H1 (cell line): ENCODE measurements at regions not wholly inside any gene's neighbourhood (a gene's known extent, or its start where the extent isn't known, plus 50 kb on each side); places are given as distances from the start of the nearest gene placed in this dataset.

ENCODE experiments used
- CTCF ChIA-PET: fragments of 300-600 bp; sonication (Branson Sonifier 250); formaldehyde crosslinking; loops from one replicate; lab custom pipeline; 2021; ENCODE audit not compliant: partially characterized antibody; lab: Charles Lee
- POLR2A ChIA-PET: fragments of 300-600 bp; sonication (Branson Sonifier 250); formaldehyde crosslinking; loops from one replicate; lab custom pipeline; 2021; ENCODE audit warnings: inconsistent platforms; ENCODE audit not compliant: partially characterized antibody; lab: Charles Lee
- DNase-seq, 2 experiments: peaks; one replicate each; pipeline versions ENCODE4 v3.0.0 to v3.0.0-alpha.2; 2010 to 2022; ENCODE audit warnings: low spot score in 2 of 2, low read depth in 1 of 2, mixed read lengths in 1 of 2
- FAIRE-seq: peaks from 2 replicates; lab custom pipeline; 2011; peaks lifted over from hg19 to GRCh38; lab: Jason Lieb, UNC
- H2AFZ ChIP-seq: 2 replicates; pipeline ENCODE4 v1.8.1; 2012; ENCODE audit warnings: low read length, inconsistent platforms
- H2AK5ac ChIP-seq: 2 replicates; pipeline ENCODE4 v1.6.1; 2013; ENCODE audit warnings: low read depth, low read length
- H2BK120ac ChIP-seq: replicated peaks from 2 replicates; pipeline ENCODE3; 2013; ENCODE audit warnings: low read depth, low read length, inconsistent platforms
- H2BK12ac ChIP-seq: 2 replicates; pipeline ENCODE4 v1.6.1; 2013; ENCODE audit warnings: low read depth, low read length
- H2BK15ac ChIP-seq: 2 replicates; pipeline ENCODE4 v1.6.1; 2013; ENCODE audit warnings: low read length
- H2BK20ac ChIP-seq: 2 replicates; pipeline ENCODE4 v1.6.1; 2013; ENCODE audit warnings: low read length
- H2BK5ac ChIP-seq: 2 replicates; pipeline ENCODE4 v1.6.1; 2013; ENCODE audit warnings: low read depth, low read length
- H3K14ac ChIP-seq: 2 replicates; pipeline ENCODE4 v1.6.1; 2013; ENCODE audit warnings: inconsistent platforms; ENCODE audit not compliant: insufficient read length
- H3K18ac ChIP-seq: 2 replicates; pipeline ENCODE4 v1.6.1; 2013; ENCODE audit warnings: low read length; ENCODE audit errors: extremely low read depth
- H3K23ac ChIP-seq: 2 replicates; pipeline ENCODE4 v1.6.1; 2013; ENCODE audit warnings: inconsistent platforms; ENCODE audit not compliant: insufficient read length
- H3K23me2 ChIP-seq: 2 replicates; pipeline ENCODE4 v1.6.1; 2013; ENCODE audit warnings: low read depth, low read length
- H3K27ac ChIP-seq: 2 replicates; pipeline ENCODE4 v1.6.1; 2011; ENCODE audit warnings: low read depth, low read length, inconsistent platforms
- H3K27me3 ChIP-seq, 4 experiments: replicated peaks in 1 of 4; 1 replicate in 1 of 4; 2 replicates in 3 of 4; pipeline versions ENCODE4 v1.6.1 to v1.8.1; 2011 to 2013; ENCODE audit warnings: low read length in 3 of 4, mild to moderate bottlenecking in 3 of 4, inconsistent platforms in 2 of 4, mixed read lengths in 2 of 4, moderate library complexity in 1 of 4; ENCODE audit not compliant: control insufficient read depth in 3 of 4, insufficient read depth in 3 of 4; ENCODE audit errors: extremely low read depth in 1 of 4
- H3K36me3 ChIP-seq, 4 experiments: 2 replicates each; pipeline versions ENCODE4 v1.6.1 to v1.8.1; 2011 to 2013; ENCODE audit warnings: mild to moderate bottlenecking in 4 of 4, low read length in 3 of 4, moderate library complexity in 2 of 4, control low read depth in 1 of 4, inconsistent platforms in 1 of 4; ENCODE audit not compliant: insufficient read depth in 4 of 4, control insufficient read depth in 2 of 4
- H3K4ac ChIP-seq: replicated peaks from 2 replicates; pipeline ENCODE3; 2013; ENCODE audit warnings: low read length, low read depth, mixed read lengths, inconsistent platforms; ENCODE audit not compliant: insufficient read length
- H3K4me1 ChIP-seq, 4 experiments: replicated peaks in 1 of 4; 1 replicate in 1 of 4; 2 replicates in 3 of 4; pipeline versions ENCODE4 v1.6.1 to v1.8.1; 2011 to 2013; ENCODE audit warnings: low read length in 3 of 4, inconsistent platforms in 2 of 4, mixed read lengths in 1 of 4; ENCODE audit not compliant: insufficient read depth in 4 of 4, control insufficient read depth in 3 of 4
- H3K4me2 ChIP-seq, 2 experiments: 2 replicates each; pipeline versions ENCODE4 v1.6.1 to v1.8.1; 2011 to 2013; ENCODE audit warnings: low read depth in 2 of 2, low read length in 2 of 2, control low read depth in 1 of 2, inconsistent platforms in 1 of 2, mild to moderate bottlenecking in 1 of 2; ENCODE audit not compliant: insufficient read depth in 1 of 2
- H3K4me3 ChIP-seq, 4 experiments: fragments of 200-600, 300-600 bp in 1 of 4; sonication (generic), shearing (Covaris generic), sonication (Bioruptor Twin) in 1 of 4; 2 replicates each; pipeline versions ENCODE4 v1.5.1 to v1.8.1; 2011 to 2016; ENCODE audit warnings: low read length in 4 of 4, low read depth in 3 of 4, control low read depth in 2 of 4, inconsistent platforms in 2 of 4, mild to moderate bottlenecking in 2 of 4, mixed read lengths in 1 of 4, moderate library complexity in 1 of 4; ENCODE audit not compliant: insufficient read depth in 2 of 4; ENCODE audit errors: extremely low read depth in 1 of 4
- H3K56ac ChIP-seq: replicated peaks from 2 replicates; pipeline ENCODE3; 2013; ENCODE audit warnings: low read depth, mild to moderate bottlenecking, mixed read lengths, low read length, inconsistent platforms; ENCODE audit not compliant: insufficient read length
- H3K79me1 ChIP-seq: 2 replicates; pipeline ENCODE4 v1.6.1; 2013; ENCODE audit warnings: low read depth, low read length, control low read depth
- H3K79me2 ChIP-seq, 2 experiments: 2 replicates each; pipeline versions ENCODE4 v1.6.1 to v1.8.1; 2012 to 2013; ENCODE audit warnings: low read length in 2 of 2, mild to moderate bottlenecking in 2 of 2, inconsistent platforms in 1 of 2; ENCODE audit not compliant: insufficient read depth in 2 of 2, control insufficient read depth in 1 of 2
- H3K9ac ChIP-seq, 4 experiments: replicated peaks in 1 of 4; 1 replicate in 1 of 4; 2 replicates in 3 of 4; pipeline versions ENCODE4 v1.6.1 to v1.8.1; 2011 to 2013; ENCODE audit warnings: low read depth in 3 of 4, low read length in 3 of 4, control low read depth in 2 of 4, mild to moderate bottlenecking in 2 of 4, moderate library complexity in 2 of 4, inconsistent platforms in 1 of 4; ENCODE audit errors: extremely low read depth in 1 of 4
- H3K9me3 ChIP-seq, 2 experiments: 2 replicates each; pipeline versions ENCODE4 v1.6.1 to v1.8.1; 2012 to 2013; ENCODE audit warnings: mild to moderate bottlenecking in 2 of 2, moderate library complexity in 2 of 2, control low read depth in 1 of 2, inconsistent platforms in 1 of 2, low read depth in 1 of 2, low read length in 1 of 2, mixed read lengths in 1 of 2; ENCODE audit not compliant: insufficient read depth in 2 of 2
- H4K20me1 ChIP-seq, 2 experiments: replicated peaks in 1 of 2; 2 replicates each; pipeline versions ENCODE3 to v1.8.1; 2011 to 2013; ENCODE audit warnings: inconsistent platforms in 2 of 2, low read length in 2 of 2, mild to moderate bottlenecking in 1 of 2; ENCODE audit not compliant: insufficient read depth in 2 of 2, control insufficient read depth in 1 of 2
- H4K5ac ChIP-seq: 2 replicates; pipeline ENCODE4 v1.6.1; 2013; ENCODE audit warnings: low read length, low read depth, mixed read lengths, inconsistent platforms; ENCODE audit not compliant: insufficient read length
- H4K8ac ChIP-seq: 2 replicates; pipeline ENCODE4 v1.8.0; 2013; ENCODE audit warnings: mild to moderate bottlenecking, moderate library complexity, low read length, inconsistent platforms; ENCODE audit not compliant: insufficient read depth; ENCODE audit errors: extremely low read depth
- H4K91ac ChIP-seq: replicated peaks from 2 replicates; pipeline ENCODE3; 2013; ENCODE audit warnings: low read length, mixed read lengths, inconsistent platforms; ENCODE audit not compliant: insufficient read length
- BRCA1 ChIP-seq: IDR thresholded peaks from 2 replicates; pipeline ENCODE4 v1.6.1; 2012; ENCODE audit warnings: low read depth, low read length, improper control_type of control experiment
- WGBS, 2 experiments: shearing (Covaris generic) in 1 of 2; methylation state at CpG; one replicate each; pipeline versions ENCODE4 v1.1.6 to v1.1.7; 2013 to 2015; ENCODE audit warnings: low lambda C conversion rate in 2 of 2, mixed read lengths in 2 of 2, inconsistent platforms in 1 of 2, low coverage in 1 of 2, missing lambda C conversion rate in 1 of 2; ENCODE audit not compliant: insufficient replicate concordance in 2 of 2, insufficient coverage in 1 of 2, insufficient read length in 1 of 2; ENCODE audit errors: extremely low coverage in 1 of 2, missing lambda C conversion rate in 1 of 2; 5-methylcytosine and 5-hydroxymethylcytosine counted together

DNA sequence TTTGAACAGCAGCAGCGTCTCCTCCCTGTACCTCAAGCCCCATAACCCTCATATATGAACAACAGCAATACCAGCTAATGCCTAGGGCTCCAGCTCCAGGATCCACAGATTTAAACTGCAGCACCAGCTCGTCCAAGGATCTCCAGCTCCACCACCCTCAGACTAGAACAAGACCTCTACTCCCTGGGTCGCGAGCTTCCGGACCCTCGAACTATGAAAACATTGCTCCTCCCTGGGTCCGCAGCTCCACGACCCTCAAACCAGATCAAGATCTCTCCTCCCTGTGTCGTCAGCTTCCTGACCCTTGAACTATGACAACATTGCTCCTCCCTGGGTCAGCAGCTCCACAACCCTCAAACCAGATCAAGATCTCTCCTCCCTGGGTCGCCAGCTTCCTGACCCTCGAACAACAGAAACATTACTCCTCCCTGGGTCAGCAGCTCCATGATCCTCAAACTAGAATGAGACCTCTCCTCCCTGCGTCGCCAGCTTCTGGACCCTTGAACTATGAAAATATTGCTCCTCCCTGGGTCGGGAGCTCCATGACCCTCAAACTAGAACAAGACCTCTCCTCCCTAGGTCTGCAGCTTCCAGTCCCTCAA is 339.0 kb upstream of the SULF2 start:
- Histone ChIP-seq H3K14ac (no peak overlapping the region), H2AK5ac (no peak overlapping the region), H3K27ac (no peak overlapping the region), H2AFZ (no peak overlapping the region), H4K20me1 (no peaks in the 10 kb centered on the region), H3K4me1 (peaks cover 0 to 2% (median 0%) of the 10 kb centered on the region in 4 experiments; a peak in 1 of 7 replicates), H3K4me3 (no peak overlapping the region), H3K9me3 (no peaks in the 10 kb centered on the region; a peak in 1 of 4 replicates), H3K27me3 (no peaks in the 10 kb centered on the region), H3K23me2 (no peaks in the 10 kb centered on the region), H3K23ac (no peak overlapping the region), H2BK5ac (no peak overlapping the region), H2BK120ac (no peak overlapping the region), H3K9ac (no peak overlapping the region), H2BK12ac (no peak overlapping the region), H2BK20ac (no peak overlapping the region), H3K36me3 (no peaks in the 10 kb centered on the region), H3K79me2 (no peaks in the 10 kb centered on the region), H4K8ac (no peak overlapping the region), H3K18ac (no peak overlapping the region), H3K79me1 (no peaks in the 10 kb centered on the region), H4K5ac (no peak overlapping the region), H3K4ac (no peak overlapping the region), H3K56ac (no peak overlapping the region), H3K4me2 (no peak overlapping the region), H2BK15ac (no peak overlapping the region), H4K91ac (no peak overlapping the region)
- DNase-seq (no peak), FAIRE-seq (no peak)
- POLR2A ChIA-PET: no interaction called here
- CTCF ChIA-PET: interaction anchor here (1.1 to 1.7 kb wide), 2 partner anchors 11 to 338 kb away, joined by 4 read pairs; no protein-coding TSS in a partner anchor
- TF ChIP-seq BRCA1: no peak
- 87% methylated on average over 14 of the region's 14 CpGs; no CpG with 5 or more reads in 1 of the 2 experiments for WGBS, 2 experiments
